GM12864 (cell line): ENCODE measurements at regions not wholly inside any gene's neighbourhood (a gene's known extent, or its start where the extent isn't known, plus 50 kb on each side); places are given as distances from the start of the nearest gene placed in this dataset.
"Not testable (repeated sequence)": the region's sequence is repeated elsewhere in the genome, so short reads cannot be mapped to it uniquely, and the experiment has no call there.

ENCODE experiments used
- DNase-seq: peaks from one replicate; pipeline ENCODE4 v3.0.0-alpha.2; 2011; ENCODE audit warnings: low read depth
- H3K4me3 ChIP-seq: 2 replicates; pipeline ENCODE4 v1.5.1; 2011; ENCODE audit warnings: mild to moderate bottlenecking, low read depth, low read length, control low read depth
- CTCF ChIP-seq: IDR thresholded peaks from 2 replicates; pipeline ENCODE4 v1.5.1; 2011; ENCODE audit warnings: low read depth, mild to moderate bottlenecking, moderate library complexity, low read length, control low read depth, inconsistent platforms; ENCODE audit errors: missing control alignments

- H3K4me3 ChIP-seq, DNase-seq: not testable (repeated sequence)
Measured at GRCh38 chr1:144140243-144140642, 168.5 kb upstream of the FAM72C start.

- DNase-seq, H3K4me3 ChIP-seq: not testable (repeated sequence)
Measured at GRCh38 chr1:144105006-144105405, 133.2 kb upstream of the FAM72C start.

- not testable (repeated sequence) for H3K4me3 ChIP-seq, DNase-seq
Measured at GRCh38 chr1:144104000-144104677, 132.4 kb upstream of the FAM72C start.

- DNase-seq, H3K4me3 ChIP-seq: not testable (repeated sequence)
Measured at GRCh38 chr1:144103156-144103880, 131.5 kb upstream of the FAM72C start.

- not testable (repeated sequence) for DNase-seq, H3K4me3 ChIP-seq
Measured at GRCh38 chr1:144102046-144102745, 130.4 kb upstream of the FAM72C start.

GRCh38 chr1:144101397-144102045 is 129.7 kb upstream of the FAM72C start:
- no peak overlapping the region for H3K4me3 ChIP-seq
- no peak for TF ChIP-seq CTCF
- DNase-seq: no peak

- DNase-seq, H3K4me3 ChIP-seq: not testable (repeated sequence)
Measured at GRCh38 chr1:144077167-144077841, 105.5 kb upstream of the FAM72C start.

- not testable (repeated sequence) for DNase-seq
Measured at GRCh38 chr1:144076646-144077045, 104.9 kb upstream of the FAM72C start.

GRCh38 chr1:144070394-144071053 is 98.7 kb upstream of the FAM72C start:
- not testable (repeated sequence) for H3K4me3 ChIP-seq, DNase-seq

More at GRCh38 chr1:144076646-144077045, 104.9 kb upstream of the FAM72C start:
- not testable (repeated sequence) for H3K4me3 ChIP-seq

GRCh38 chr1:144067042-144067441 is 95.3 kb upstream of the FAM72C start:
- not testable (repeated sequence) for DNase-seq, H3K4me3 ChIP-seq

GRCh38 chr1:144066071-144066813 is 94.5 kb upstream of the FAM72C start:
- DNase-seq, H3K4me3 ChIP-seq: not testable (repeated sequence)

GRCh38 chr1:144065299-144066060 is 93.7 kb upstream of the FAM72C start:
- not testable (repeated sequence) for H3K4me3 ChIP-seq

GRCh38 chr1:144049365-144049764 is 77.6 kb upstream of the FAM72C start:
- DNase-seq, H3K4me3 ChIP-seq: not testable (repeated sequence)

More at GRCh38 chr1:144065299-144066060, 93.7 kb upstream of the FAM72C start:
- DNase-seq: not testable (repeated sequence)

- H3K4me3 ChIP-seq, DNase-seq: not testable (repeated sequence)
Measured at GRCh38 chr1:144046645-144047044, 74.9 kb upstream of the FAM72C start.
